Left lung (tissue), 4 donors: ENCODE measurements at regions not wholly inside any gene's neighbourhood (a gene's known extent, or its start where the extent isn't known, plus 50 kb on each side); places are given as distances from the start of the nearest gene placed in this dataset.

Experiments
- ATAC-seq: fragments of 200-7000 bp; cut with Tn5 transposase; one replicate; pipeline ENCODE4 v1.9.1; 2020; ENCODE audit warnings: moderate library complexity
- DNase-seq, 4 donors: peaks; one replicate each; pipeline ENCODE4 v3.0.0-alpha.2; 2013 to 2020
- H3K27ac ChIP-seq, 2 donors: fragments of 200-600 bp; sonication (generic) in 1 of 2; one replicate each; pipeline versions ENCODE4 v1.5.0 to v1.8.0; 2020 to 2021
- H3K27me3 ChIP-seq, 2 donors: fragments of 200-600 bp; sonication (generic) in 1 of 2; one replicate each; pipeline versions ENCODE4 v1.5.0 to v1.8.0; 2020 to 2021
- H3K36me3 ChIP-seq, 2 donors: fragments of 200-600 bp; sonication (generic) in 1 of 2; one replicate each; pipeline versions ENCODE4 v1.5.0 to v1.8.0; 2020 to 2021
- H3K4me1 ChIP-seq, 2 donors: fragments of 200-600 bp; one replicate each; pipeline ENCODE4 v1.8.0; 2021
- H3K4me3 ChIP-seq, 2 donors: fragments of 200-600 bp; sonication (generic) in 1 of 2; one replicate each; pipeline versions ENCODE4 v1.5.0 to v1.8.0; 2020 to 2021; ENCODE audit warnings: mild to moderate bottlenecking in 1 of 2
- H3K9me3 ChIP-seq, 2 donors: fragments of 200-600 bp; sonication (generic) in 1 of 2; one replicate each; pipeline versions ENCODE4 v1.5.0 to v1.8.0; 2020 to 2021
- CTCF ChIP-seq, 2 donors: fragments of 200-600 bp; sonication (generic) in 1 of 2; IDR thresholded peaks; one replicate each; pipeline versions ENCODE4 v1.5.0 to v1.8.0; 2021; ENCODE audit warnings: antibody characterized with exemption in 2 of 2
- intact Hi-C, 2 donors: fragments of 100-400 bp; cut with DNase I; formaldehyde crosslinking; loops; one replicate each; pipeline versions ENCODE4 v1.11.2 to v1.14.2; 2022
- donor health status: DM: no; HTN: yes; CAD: no.
- donor health status: DM: no; HTN: no; CAD: no.

- no peak overlapping the region for H3K27ac ChIP-seq
- peaks cover 0 to 6% of the 10 kb centered on the region in 2 donors for H3K36me3 ChIP-seq
- H3K4me3 ChIP-seq = no peak overlapping the region
- no peak for TF ChIP-seq CTCF (IDR thresholded peaks at IDR 0.05)
- DNase-seq (no peak), ATAC-seq (no peak)
- H3K27me3 ChIP-seq = no peaks in the 10 kb centered on the region
- intact Hi-C loops = no loop called here
- H3K4me1 ChIP-seq = peaks cover 0 to 2% of the 10 kb centered on the region in 2 donors
- no peaks in the 10 kb centered on the region for H3K9me3 ChIP-seq
Measured at GRCh38 chr18:23384778-23385736, 68.0 kb upstream of the RIOK3 start.

GRCh38 chr18:23386317-23386716, 66.8 kb upstream of the RIOK3 start:
- H3K27me3 ChIP-seq = no peaks in the 10 kb centered on the region
- DNase-seq (no peak), ATAC-seq (no peak)
- no peak overlapping the region for H3K4me3 ChIP-seq
- peaks cover 0 to 6% of the 10 kb centered on the region in 2 donors for H3K36me3 ChIP-seq
- no peaks in the 10 kb centered on the region for H3K9me3 ChIP-seq
- H3K27ac ChIP-seq = no peak overlapping the region
- H3K4me1 ChIP-seq = peaks cover 0 to 2% of the 10 kb centered on the region in 2 donors
- intact Hi-C loops = no loop called here
- TF ChIP-seq CTCF (IDR thresholded peaks at IDR 0.05) = no peak

- intact Hi-C loops = no loop called here
- Histone ChIP-seq H3K9me3 (no peaks in the 10 kb centered on the region), H3K27me3 (no peaks in the 10 kb centered on the region), H3K4me3 (no peak overlapping the region), H3K27ac (no peak overlapping the region), H3K36me3 (peaks cover 0 to 6% of the 10 kb centered on the region in 2 donors), H3K4me1 (peaks cover 0 to 2% of the 10 kb centered on the region in 2 donors)
- DNase-seq (no peak), ATAC-seq (peak; percentile 60)
- TF ChIP-seq CTCF (IDR thresholded peaks at IDR 0.05) = no peak
Measured at GRCh38 chr18:23387265-23387664, 65.8 kb upstream of the RIOK3 start.

- Histone ChIP-seq H3K27ac (no peak overlapping the region), H3K4me3 (no peak overlapping the region), H3K27me3 (no peaks in the 10 kb centered on the region), H3K9me3 (no peaks in the 10 kb centered on the region), H3K4me1 (peaks cover 0 to 2% of the 10 kb centered on the region in 2 donors), H3K36me3 (peaks cover 0 to 6% of the 10 kb centered on the region in 2 donors)
- DNase-seq = no peak
- TF ChIP-seq CTCF (IDR thresholded peaks at IDR 0.05) = no peak
- ATAC-seq = no peak
- intact Hi-C loops = no loop called here
Measured at GRCh38 chr18:23388357-23388756, 64.7 kb upstream of the RIOK3 start.

- Histone ChIP-seq H3K4me1 (peaks cover 0 to 2% of the 10 kb centered on the region in 2 donors), H3K27ac (no peak overlapping the region), H3K4me3 (no peak overlapping the region), H3K27me3 (no peaks in the 10 kb centered on the region), H3K36me3 (no peaks in the 10 kb centered on the region), H3K9me3 (no peaks in the 10 kb centered on the region)
- no peak for TF ChIP-seq CTCF (IDR thresholded peaks at IDR 0.05)
- intact Hi-C loops = loop anchor here in 1 of 2 donors (10.0 kb wide), 1 partner anchor 366 kb away; no protein-coding TSS in a partner anchor
- no peak for DNase-seq
- no peak for ATAC-seq
Measured at GRCh38 chr18:23391156-23391555, 61.9 kb upstream of the RIOK3 start.
